H1 (cell line): ENCODE measurements at regions not wholly inside any gene's neighbourhood (a gene's known extent, or its start where the extent isn't known, plus 50 kb on each side); places are given as distances from the start of the nearest gene placed in this dataset.

ENCODE experiments used
- CTCF ChIA-PET: fragments of 300-600 bp; sonication (Branson Sonifier 250); formaldehyde crosslinking; loops from one replicate; lab custom pipeline; 2021; ENCODE audit not compliant: partially characterized antibody; lab: Charles Lee
- POLR2A ChIA-PET: fragments of 300-600 bp; sonication (Branson Sonifier 250); formaldehyde crosslinking; loops from one replicate; lab custom pipeline; 2021; ENCODE audit warnings: inconsistent platforms; ENCODE audit not compliant: partially characterized antibody; lab: Charles Lee
- DNase-seq, 2 experiments: peaks; one replicate each; pipeline versions ENCODE4 v3.0.0 to v3.0.0-alpha.2; 2010 to 2022; ENCODE audit warnings: low spot score in 2 of 2, low read depth in 1 of 2, mixed read lengths in 1 of 2
- FAIRE-seq: peaks from 2 replicates; lab custom pipeline; 2011; peaks lifted over from hg19 to GRCh38; lab: Jason Lieb, UNC
- H2AFZ ChIP-seq: 2 replicates; pipeline ENCODE4 v1.8.1; 2012; ENCODE audit warnings: low read length, inconsistent platforms
- H2AK5ac ChIP-seq: 2 replicates; pipeline ENCODE4 v1.6.1; 2013; ENCODE audit warnings: low read depth, low read length
- H2BK120ac ChIP-seq: replicated peaks from 2 replicates; pipeline ENCODE3; 2013; ENCODE audit warnings: low read depth, low read length, inconsistent platforms
- H2BK12ac ChIP-seq: 2 replicates; pipeline ENCODE4 v1.6.1; 2013; ENCODE audit warnings: low read depth, low read length
- H2BK15ac ChIP-seq: 2 replicates; pipeline ENCODE4 v1.6.1; 2013; ENCODE audit warnings: low read length
- H2BK20ac ChIP-seq: 2 replicates; pipeline ENCODE4 v1.6.1; 2013; ENCODE audit warnings: low read length
- H2BK5ac ChIP-seq: 2 replicates; pipeline ENCODE4 v1.6.1; 2013; ENCODE audit warnings: low read depth, low read length
- H3K14ac ChIP-seq: 2 replicates; pipeline ENCODE4 v1.6.1; 2013; ENCODE audit warnings: inconsistent platforms; ENCODE audit not compliant: insufficient read length
- H3K18ac ChIP-seq: 2 replicates; pipeline ENCODE4 v1.6.1; 2013; ENCODE audit warnings: low read length; ENCODE audit errors: extremely low read depth
- H3K23ac ChIP-seq: 2 replicates; pipeline ENCODE4 v1.6.1; 2013; ENCODE audit warnings: inconsistent platforms; ENCODE audit not compliant: insufficient read length
- H3K23me2 ChIP-seq: 2 replicates; pipeline ENCODE4 v1.6.1; 2013; ENCODE audit warnings: low read depth, low read length
- H3K27ac ChIP-seq: 2 replicates; pipeline ENCODE4 v1.6.1; 2011; ENCODE audit warnings: low read depth, low read length, inconsistent platforms
- H3K27me3 ChIP-seq, 4 experiments: replicated peaks in 1 of 4; 1 replicate in 1 of 4; 2 replicates in 3 of 4; pipeline versions ENCODE4 v1.6.1 to v1.8.1; 2011 to 2013; ENCODE audit warnings: low read length in 3 of 4, mild to moderate bottlenecking in 3 of 4, inconsistent platforms in 2 of 4, mixed read lengths in 2 of 4, moderate library complexity in 1 of 4; ENCODE audit not compliant: control insufficient read depth in 3 of 4, insufficient read depth in 3 of 4; ENCODE audit errors: extremely low read depth in 1 of 4
- H3K36me3 ChIP-seq, 4 experiments: 2 replicates each; pipeline versions ENCODE4 v1.6.1 to v1.8.1; 2011 to 2013; ENCODE audit warnings: mild to moderate bottlenecking in 4 of 4, low read length in 3 of 4, moderate library complexity in 2 of 4, control low read depth in 1 of 4, inconsistent platforms in 1 of 4; ENCODE audit not compliant: insufficient read depth in 4 of 4, control insufficient read depth in 2 of 4
- H3K4ac ChIP-seq: replicated peaks from 2 replicates; pipeline ENCODE3; 2013; ENCODE audit warnings: low read length, low read depth, mixed read lengths, inconsistent platforms; ENCODE audit not compliant: insufficient read length
- H3K4me1 ChIP-seq, 4 experiments: replicated peaks in 1 of 4; 1 replicate in 1 of 4; 2 replicates in 3 of 4; pipeline versions ENCODE4 v1.6.1 to v1.8.1; 2011 to 2013; ENCODE audit warnings: low read length in 3 of 4, inconsistent platforms in 2 of 4, mixed read lengths in 1 of 4; ENCODE audit not compliant: insufficient read depth in 4 of 4, control insufficient read depth in 3 of 4
- H3K4me2 ChIP-seq, 2 experiments: 2 replicates each; pipeline versions ENCODE4 v1.6.1 to v1.8.1; 2011 to 2013; ENCODE audit warnings: low read depth in 2 of 2, low read length in 2 of 2, control low read depth in 1 of 2, inconsistent platforms in 1 of 2, mild to moderate bottlenecking in 1 of 2; ENCODE audit not compliant: insufficient read depth in 1 of 2
- H3K4me3 ChIP-seq, 4 experiments: fragments of 200-600, 300-600 bp in 1 of 4; sonication (generic), shearing (Covaris generic), sonication (Bioruptor Twin) in 1 of 4; 2 replicates each; pipeline versions ENCODE4 v1.5.1 to v1.8.1; 2011 to 2016; ENCODE audit warnings: low read length in 4 of 4, low read depth in 3 of 4, control low read depth in 2 of 4, inconsistent platforms in 2 of 4, mild to moderate bottlenecking in 2 of 4, mixed read lengths in 1 of 4, moderate library complexity in 1 of 4; ENCODE audit not compliant: insufficient read depth in 2 of 4; ENCODE audit errors: extremely low read depth in 1 of 4
- H3K56ac ChIP-seq: replicated peaks from 2 replicates; pipeline ENCODE3; 2013; ENCODE audit warnings: low read depth, mild to moderate bottlenecking, mixed read lengths, low read length, inconsistent platforms; ENCODE audit not compliant: insufficient read length
- H3K79me1 ChIP-seq: 2 replicates; pipeline ENCODE4 v1.6.1; 2013; ENCODE audit warnings: low read depth, low read length, control low read depth
- H3K79me2 ChIP-seq, 2 experiments: 2 replicates each; pipeline versions ENCODE4 v1.6.1 to v1.8.1; 2012 to 2013; ENCODE audit warnings: low read length in 2 of 2, mild to moderate bottlenecking in 2 of 2, inconsistent platforms in 1 of 2; ENCODE audit not compliant: insufficient read depth in 2 of 2, control insufficient read depth in 1 of 2
- H3K9ac ChIP-seq, 4 experiments: replicated peaks in 1 of 4; 1 replicate in 1 of 4; 2 replicates in 3 of 4; pipeline versions ENCODE4 v1.6.1 to v1.8.1; 2011 to 2013; ENCODE audit warnings: low read depth in 3 of 4, low read length in 3 of 4, control low read depth in 2 of 4, mild to moderate bottlenecking in 2 of 4, moderate library complexity in 2 of 4, inconsistent platforms in 1 of 4; ENCODE audit errors: extremely low read depth in 1 of 4
- H3K9me3 ChIP-seq, 2 experiments: 2 replicates each; pipeline versions ENCODE4 v1.6.1 to v1.8.1; 2012 to 2013; ENCODE audit warnings: mild to moderate bottlenecking in 2 of 2, moderate library complexity in 2 of 2, control low read depth in 1 of 2, inconsistent platforms in 1 of 2, low read depth in 1 of 2, low read length in 1 of 2, mixed read lengths in 1 of 2; ENCODE audit not compliant: insufficient read depth in 2 of 2
- H4K20me1 ChIP-seq, 2 experiments: replicated peaks in 1 of 2; 2 replicates each; pipeline versions ENCODE3 to v1.8.1; 2011 to 2013; ENCODE audit warnings: inconsistent platforms in 2 of 2, low read length in 2 of 2, mild to moderate bottlenecking in 1 of 2; ENCODE audit not compliant: insufficient read depth in 2 of 2, control insufficient read depth in 1 of 2
- H4K5ac ChIP-seq: 2 replicates; pipeline ENCODE4 v1.6.1; 2013; ENCODE audit warnings: low read length, low read depth, mixed read lengths, inconsistent platforms; ENCODE audit not compliant: insufficient read length
- H4K8ac ChIP-seq: 2 replicates; pipeline ENCODE4 v1.8.0; 2013; ENCODE audit warnings: mild to moderate bottlenecking, moderate library complexity, low read length, inconsistent platforms; ENCODE audit not compliant: insufficient read depth; ENCODE audit errors: extremely low read depth
- H4K91ac ChIP-seq: replicated peaks from 2 replicates; pipeline ENCODE3; 2013; ENCODE audit warnings: low read length, mixed read lengths, inconsistent platforms; ENCODE audit not compliant: insufficient read length
- ASH2L ChIP-seq: fragments of 200-600, 300-600 bp; sonication (generic); IDR thresholded peaks from one replicate; pipeline ENCODE4 v1.7.1; 2017; ENCODE audit warnings: low read length
- BRCA1 ChIP-seq: IDR thresholded peaks from 2 replicates; pipeline ENCODE4 v1.6.1; 2012; ENCODE audit warnings: low read depth, low read length, improper control_type of control experiment
- CHD2 ChIP-seq: IDR thresholded peaks from 2 replicates; pipeline ENCODE4 v1.6.1; 2012; ENCODE audit warnings: low read length, improper control_type of control experiment
- CREB1 ChIP-seq: IDR thresholded peaks from 2 replicates; pipeline ENCODE4 v1.6.1; 2012; ENCODE audit warnings: inconsistent platforms
- CTCF ChIP-seq, 3 experiments: IDR thresholded peaks; 1 replicate in 2 of 3; 2 replicates in 1 of 3; pipeline versions ENCODE4 v1.5.1 to v1.6.1; 2011; ENCODE audit warnings: low read length in 3 of 3, mild to moderate bottlenecking in 3 of 3, inconsistent platforms in 2 of 3, low read depth in 1 of 3, moderate library complexity in 1 of 3; ENCODE audit not compliant: insufficient read depth in 1 of 3; ENCODE audit errors: control extremely low read depth in 1 of 3
- MAFK ChIP-seq: IDR thresholded peaks from 2 replicates; pipeline ENCODE4 v1.6.1; 2012; ENCODE audit warnings: low read depth, mild to moderate bottlenecking, improper control_type of control experiment, low read length
- NANOG ChIP-seq: IDR thresholded peaks from 2 replicates; pipeline ENCODE4 v1.6.1; 2011; ENCODE audit warnings: low read length, low read depth, mild to moderate bottlenecking, inconsistent platforms; ENCODE audit not compliant: insufficient read depth, poor library complexity, severe bottlenecking
- POU5F1 ChIP-seq: IDR thresholded peaks from 2 replicates; pipeline ENCODE4 v1.6.1; 2011; ENCODE audit warnings: low read depth, mild to moderate bottlenecking, low read length, moderate library complexity
- RBBP5 ChIP-seq: IDR thresholded peaks from 2 replicates; pipeline ENCODE4 v1.7.1; 2012; ENCODE audit warnings: low read depth, mild to moderate bottlenecking, inconsistent platforms, low read length, moderate library complexity, borderline replicate concordance
- SIN3A ChIP-seq, 2 experiments: IDR thresholded peaks in 1 of 2; conservative IDR thresholded peaks in 1 of 2; 2 replicates each; pipeline ENCODE4 v1.6.1; 2011 to 2012; ENCODE audit warnings: low read length in 2 of 2, improper control_type of control experiment in 1 of 2, low read depth in 1 of 2, mild to moderate bottlenecking in 1 of 2
- SP1 ChIP-seq: IDR thresholded peaks from 2 replicates; pipeline ENCODE4 v1.6.1; 2011; ENCODE audit warnings: low read depth, low read length
- SUZ12 ChIP-seq: fragments of 200-600 bp; sonication (generic); IDR thresholded peaks from 2 replicates; pipeline ENCODE4 v1.6.1; 2012; ENCODE audit warnings: mild to moderate bottlenecking, inconsistent platforms, low read length, moderate library complexity, mixed read lengths
- TBP ChIP-seq: IDR thresholded peaks from 2 replicates; pipeline ENCODE4 v1.6.1; 2011; ENCODE audit warnings: low read depth, low read length, improper control_type of control experiment
- WGBS, 2 experiments: shearing (Covaris generic) in 1 of 2; methylation state at CpG; one replicate each; pipeline versions ENCODE4 v1.1.6 to v1.1.7; 2013 to 2015; ENCODE audit warnings: low lambda C conversion rate in 2 of 2, mixed read lengths in 2 of 2, inconsistent platforms in 1 of 2, low coverage in 1 of 2, missing lambda C conversion rate in 1 of 2; ENCODE audit not compliant: insufficient replicate concordance in 2 of 2, insufficient coverage in 1 of 2, insufficient read length in 1 of 2; ENCODE audit errors: extremely low coverage in 1 of 2, missing lambda C conversion rate in 1 of 2; 5-methylcytosine and 5-hydroxymethylcytosine counted together

- Histone ChIP-seq H2AK5ac (no peak overlapping the region), H3K14ac (no peak overlapping the region), H2BK20ac (no peak overlapping the region), H3K27me3 (no peaks in the 10 kb centered on the region), H3K4me2 (no peak overlapping the region), H3K4me3 (no peak overlapping the region), H4K8ac (no peak overlapping the region), H3K4me1 (no peaks in the 10 kb centered on the region), H2BK120ac (no peak overlapping the region), H3K56ac (no peak overlapping the region), H2BK12ac (no peak overlapping the region), H3K79me2 (no peaks in the 10 kb centered on the region), H4K20me1 (no peaks in the 10 kb centered on the region), H2BK15ac (no peak overlapping the region), H3K9me3 (no peaks in the 10 kb centered on the region), H2BK5ac (no peak overlapping the region), H3K23me2 (no peaks in the 10 kb centered on the region), H4K5ac (no peak overlapping the region), H3K9ac (no peak overlapping the region), H3K4ac (no peak overlapping the region), H3K79me1 (no peaks in the 10 kb centered on the region), H4K91ac (no peak overlapping the region), H3K27ac (no peak overlapping the region), H2AFZ (no peak overlapping the region), H3K18ac (no peak overlapping the region), H3K36me3 (no peaks in the 10 kb centered on the region), H3K23ac (no peak overlapping the region)
- WGBS, 2 experiments = 92% methylated on average over 4 of the region's 4 CpGs; no CpG with 5 or more reads in 1 of the 2 experiments
- DNase-seq (no peak), FAIRE-seq (no peak)
- ChIA-PET POLR2A (no interaction called here), CTCF (interaction anchor here (0.8 to 15.4 kb wide), 4 partner anchors 11 to 401 kb away, joined by 3 to 217 read pairs (median 10); no protein-coding TSS in a partner anchor)
- TF ChIP-seq SIN3A (conservative IDR thresholded peaks at IDR 0.05 in 1 of 2, IDR thresholded peaks at IDR 0.05 in 1 of 2; ENCODE audit: low read depth in 1 of 2, low read length in 2 of 2) (no peak), BRCA1 (no peak), TBP (no peak), SUZ12 (no peak), MAFK (no peak), CHD2 (no peak), CTCF (IDR thresholded peaks at IDR 0.05; ENCODE audit: control extremely low read depth in 1 of 3, insufficient read depth in 1 of 3, low read depth in 1 of 3, low read length in 3 of 3) (no peak), POU5F1 (no peak), ASH2L (no peak), NANOG (no peak), SP1 (no peak), RBBP5 (no peak), CREB1 (no peak)
Observed at GRCh38 chr9:18202924-18203323, 271.0 kb upstream of the ADAMTSL1 start.
